Endothelial cell of umbilical vein (primary cell): ENCODE measurements at regions not wholly inside any gene's neighbourhood (a gene's known extent, or its start where the extent isn't known, plus 50 kb on each side); places are given as distances from the start of the nearest gene placed in this dataset.

Source experiments
- BruUV-seq: library from RNA; stranded (reverse); fragments of 400-500 nt; replicated peaks from 2 replicates; lab custom pipeline; 2021; lab: Mats Ljungman, UMichigan
- CTCF ChIA-PET: fragments of 300-600, 350-600 bp; sonication (Branson Sonifier 250); formaldehyde crosslinking; loops from one replicate; lab custom pipeline; 2021; ENCODE audit warnings: antibody characterized with exemption, inconsistent platforms; lab: Charles Lee
- POLR2A ChIA-PET: fragments of 300-600, 350-600 bp; sonication (Branson Sonifier 250); formaldehyde crosslinking; loops from one replicate; lab custom pipeline; 2021; ENCODE audit warnings: antibody characterized with exemption, inconsistent platforms; lab: Charles Lee
- DNase-seq: peaks from one replicate; pipeline ENCODE4 v3.0.0-alpha.2; 2011; ENCODE audit warnings: low read depth, low spot score
- FAIRE-seq: peaks from 2 replicates; lab custom pipeline; 2011; peaks lifted over from hg19 to GRCh38; lab: Jason Lieb, UNC
- H2AFZ ChIP-seq: 2 replicates; pipeline ENCODE4 v1.6.0; 2012; ENCODE audit warnings: low read depth, low read length, control low read depth, inconsistent platforms
- H3K27ac ChIP-seq: 2 replicates; pipeline ENCODE4 v1.5.1; 2011; ENCODE audit warnings: low read depth, mild to moderate bottlenecking, control low read depth, low read length, moderate library complexity; ENCODE audit not compliant: insufficient read depth
- H3K27me3 ChIP-seq, 2 experiments: 2 replicates each; pipeline versions ENCODE4 v1.6.0 to v1.6.1; 2011; ENCODE audit warnings: low read length in 2 of 2, mixed read lengths in 1 of 2; ENCODE audit not compliant: control insufficient read depth in 2 of 2, insufficient read depth in 2 of 2
- H3K36me3 ChIP-seq, 2 experiments: 2 replicates in 1 of 2; 3 replicates in 1 of 2; pipeline ENCODE4 v1.5.1; 2011; ENCODE audit warnings: low read length in 2 of 2, mild to moderate bottlenecking in 1 of 2, moderate library complexity in 1 of 2; ENCODE audit not compliant: control insufficient read depth in 2 of 2, insufficient read depth in 2 of 2; ENCODE audit errors: extremely low read depth in 1 of 2
- H3K4me1 ChIP-seq: 3 replicates; pipeline ENCODE4 v1.5.1; 2011; ENCODE audit warnings: mild to moderate bottlenecking, low read length; ENCODE audit not compliant: control insufficient read depth, insufficient read depth; ENCODE audit errors: extremely low read depth
- H3K4me2 ChIP-seq: 2 replicates; pipeline ENCODE4 v1.6.1; 2011; ENCODE audit warnings: low read length, control low read depth, mixed read lengths; ENCODE audit not compliant: insufficient read depth
- H3K4me3 ChIP-seq, 3 experiments: fragments of 200-600 bp in 1 of 3; sonication (generic), shearing (Covaris generic) in 1 of 3; replicated peaks in 1 of 3; 2 replicates each; pipeline ENCODE4 v1.5.1; 2011 to 2016; ENCODE audit warnings: control low read depth in 3 of 3, low read length in 3 of 3, mild to moderate bottlenecking in 2 of 3, inconsistent platforms in 1 of 3, low read depth in 1 of 3, moderate library complexity in 1 of 3; ENCODE audit not compliant: insufficient read depth in 1 of 3
- H3K79me2 ChIP-seq: 2 replicates; pipeline ENCODE4 v1.6.0; 2012; ENCODE audit warnings: low read length, inconsistent platforms; ENCODE audit not compliant: control insufficient read depth, insufficient read depth
- H3K9ac ChIP-seq: replicated peaks from 2 replicates; pipeline ENCODE3; 2011; ENCODE audit warnings: low read length, control low read depth; ENCODE audit not compliant: insufficient read depth; ENCODE audit errors: extremely low read depth
- H3K9me1 ChIP-seq: replicated peaks from 3 replicates; pipeline ENCODE4 v1.6.0; 2011; ENCODE audit warnings: mild to moderate bottlenecking, low read length; ENCODE audit not compliant: control insufficient read depth, insufficient read depth; ENCODE audit errors: extremely low read depth
- H3K9me3 ChIP-seq: replicated peaks from 2 replicates; pipeline ENCODE4 v1.5.1; 2012; ENCODE audit warnings: low read length, inconsistent platforms; ENCODE audit not compliant: control insufficient read depth, insufficient read depth
- H4K20me1 ChIP-seq: replicated peaks from 2 replicates; pipeline ENCODE3; 2011; ENCODE audit warnings: mild to moderate bottlenecking, low read length; ENCODE audit not compliant: control insufficient read depth, insufficient read depth; ENCODE audit errors: extremely low read depth
- CTCF ChIP-seq, 2 donors: IDR thresholded peaks; 1 replicate in 1 of 2; 2 replicates in 1 of 2; pipeline ENCODE4 v1.5.1; 2011; ENCODE audit warnings: low read length in 2 of 2, mild to moderate bottlenecking in 2 of 2, moderate library complexity in 2 of 2, control low read depth in 1 of 2, inconsistent platforms in 1 of 2, low read depth in 1 of 2; ENCODE audit not compliant: insufficient read depth in 1 of 2; ENCODE audit errors: extremely low read depth in 1 of 2
- EZH2 ChIP-seq: IDR thresholded peaks from 2 replicates; pipeline ENCODE4 v1.6.1; 2012; ENCODE audit warnings: borderline replicate concordance, low read depth, mild to moderate bottlenecking, moderate library complexity, low read length, inconsistent platforms; ENCODE audit not compliant: severe bottlenecking
- FOS ChIP-seq: IDR thresholded peaks from 2 replicates; pipeline ENCODE4 v1.6.1; 2011; ENCODE audit warnings: mild to moderate bottlenecking, low read length, moderate library complexity, borderline replicate concordance; ENCODE audit not compliant: insufficient read depth
- GATA2 ChIP-seq: IDR thresholded peaks from 2 replicates; pipeline ENCODE4 v1.7.0; 2011; ENCODE audit warnings: low read depth, mild to moderate bottlenecking, moderate library complexity, mixed read lengths, low read length; ENCODE audit not compliant: insufficient read length, insufficient read depth
- JUN ChIP-seq: IDR thresholded peaks from 2 replicates; pipeline ENCODE4 v1.6.1; 2011; ENCODE audit warnings: borderline replicate concordance, low read depth; ENCODE audit not compliant: insufficient read length, insufficient read depth
- MAX ChIP-seq: IDR thresholded peaks from 2 replicates; pipeline ENCODE4 v1.6.1; 2011; ENCODE audit not compliant: insufficient read depth, insufficient read length
- MYC ChIP-seq: IDR thresholded peaks from one replicate; pipeline ENCODE4 v1.6.1; 2011; ENCODE audit warnings: mild to moderate bottlenecking, low read depth, low read length
- POLR2A ChIP-seq: IDR thresholded peaks from 2 replicates; pipeline ENCODE4 v1.6.1; 2012; ENCODE audit warnings: low read depth, mild to moderate bottlenecking, control low read depth, low read length
- POLR2AphosphoS5 ChIP-seq: IDR thresholded peaks from 2 replicates; pipeline ENCODE4 v1.6.1; 2012; ENCODE audit warnings: low read depth, mild to moderate bottlenecking, control low read depth, low read length, moderate library complexity; ENCODE audit not compliant: insufficient read depth
- dilution Hi-C: fragments of 300-500 bp; cut with MboI; formaldehyde crosslinking; loops from one replicate; pipeline ENCODE4 v1.15.0; 2019; ENCODE audit warnings: low sequenced_read_pairs; ENCODE audit not compliant: extremely low pct_ligation_motif_present
- intact Hi-C: fragments of 100-400 bp; cut with micrococcal nuclease; formaldehyde crosslinking; loops from one replicate; pipeline ENCODE4 v1.10.0; 2022

GRCh38 chr2:136217996-136218395 lies 100.0 kb upstream of the CXCR4 start:
- FAIRE-seq (no peak), DNase-seq (no peak)
- Histone ChIP-seq H3K27ac (no peak overlapping the region), H3K4me1 (no peaks in the 10 kb centered on the region), H3K79me2 (no peaks in the 10 kb centered on the region), H3K4me3 (no peak overlapping the region), H3K27me3 (peaks cover 10 to 25% of the 10 kb centered on the region in 2 experiments), H3K4me2 (no peak overlapping the region), H3K9me3 (no peaks in the 10 kb centered on the region), H4K20me1 (no peaks in the 10 kb centered on the region), H3K36me3 (no peaks in the 10 kb centered on the region), H3K9ac (no peak overlapping the region), H3K9me1 (no peaks in the 10 kb centered on the region), H2AFZ (no peak overlapping the region)
- TF ChIP-seq POLR2A (no peak), EZH2 (no peak), FOS (no peak), MYC (no peak), JUN (no peak), POLR2AphosphoS5 (no peak), MAX (no peak), CTCF (IDR thresholded peaks at IDR 0.05; ENCODE audit: extremely low read depth in 1 of 2, insufficient read depth in 1 of 2, low read depth in 1 of 2, low read length in 2 of 2) (no peak), GATA2 (no peak)
- no TSS peak for BruUV-seq
- POLR2A ChIA-PET, result no interaction called here
- dilution Hi-C loops (no loop called here), intact Hi-C loops (no loop called here)
- CTCF ChIA-PET, result no interaction called here
